Spleen (tissue), 7 donors: ENCODE measurements at regions not wholly inside any gene's neighbourhood (a gene's known extent, or its start where the extent isn't known, plus 50 kb on each side); places are given as distances from the start of the nearest gene placed in this dataset.

Experiments
- CTCF ChIP-seq, 11 experiments: fragments of 200-600 bp in 7 of 11; fragments of 450-650 bp in 4 of 11; sonication (generic) in 4 of 11; IDR thresholded peaks in 8 of 11; conservative IDR thresholded peaks in 3 of 11; 1 replicate in 7 of 11; 2 replicates in 4 of 11; pipeline versions ENCODE4 v1.4.0 to v1.8.0; 2016 to 2021; ENCODE audit warnings: antibody characterized with exemption in 11 of 11, inconsistent platforms in 4 of 11, mild to moderate bottlenecking in 1 of 11
- POLR2A ChIP-seq, 3 donors: fragments of 450-650 bp; IDR thresholded peaks; one replicate each; pipeline ENCODE4 v1.5.1; 2017; ENCODE audit warnings: antibody characterized with exemption in 3 of 3, mild to moderate bottlenecking in 1 of 3
- POLR2AphosphoS5 ChIP-seq, 3 donors: sonication (generic); formaldehyde crosslinking; IDR thresholded peaks; one replicate each; pipeline ENCODE4 v1.5.1; 2017; ENCODE audit warnings: antibody characterized with exemption in 3 of 3
- donor health status: DM: no; HTN: no; CAD: no; lungs with moderate emphysema.
- donor health status: DM: no; HTN: no; CAD: no.
- donor health status: DM: no; HTN: no; CAD: no.

- TF ChIP-seq CTCF (IDR thresholded peaks at IDR 0.05 in 8 of 11, conservative IDR thresholded peaks at IDR 0.05 in 3 of 11): no peak
- TF ChIP-seq POLR2AphosphoS5 (IDR thresholded peaks at IDR 0.05): no peak
- TF ChIP-seq POLR2A (IDR thresholded peaks at IDR 0.05): no peak
Measured at GRCh38 chr13:106989876-106990275, 421.9 kb upstream of the ARGLU1 start.
